HEK293 (cell line): ENCODE measurements at regions not wholly inside any gene's neighbourhood (a gene's known extent, or its start where the extent isn't known, plus 50 kb on each side); places are given as distances from the start of the nearest gene placed in this dataset.

ENCODE experiments used
- CTCF ChIA-PET: fragments of 350-600 bp; formaldehyde crosslinking; extraction: SDS; loops from one replicate; lab custom pipeline; 2021; ENCODE audit warnings: antibody characterized with exemption; lab: Yijun Ruan, JAX
- POLR2A ChIA-PET: fragments of 300-600 bp; formaldehyde crosslinking; extraction: SDS; loops from one replicate; lab custom pipeline; 2020; ENCODE audit warnings: antibody characterized with exemption, inconsistent platforms; lab: Yijun Ruan, JAX
- H3K27ac ChIP-seq: fragments of 200-500 bp; sonication (Bioruptor generic); 2 replicates; pipeline ENCODE4 v1.5.1; 2014; ENCODE audit warnings: low read depth, low read length, control low read depth, inconsistent platforms; ENCODE audit errors: extremely low read depth
- H3K36me3 ChIP-seq, 2 experiments: fragments of 200-500 bp in 1 of 2; sonication (Bioruptor generic) in 1 of 2; 1 replicate in 1 of 2; 2 replicates in 1 of 2; pipeline ENCODE4 v1.5.1; 2014 to 2017; ENCODE audit warnings: inconsistent platforms in 2 of 2, low read length in 2 of 2; ENCODE audit not compliant: control insufficient read depth in 2 of 2, insufficient read depth in 1 of 2
- H3K4me1 ChIP-seq: fragments of 200-500 bp; sonication (Bioruptor generic); 2 replicates; pipeline ENCODE4 v1.5.1; 2014; ENCODE audit warnings: mild to moderate bottlenecking, low read length, inconsistent platforms; ENCODE audit not compliant: control insufficient read depth, insufficient read depth
- H3K4me3 ChIP-seq: 2 replicates; pipeline ENCODE4 v1.5.1; 2011; ENCODE audit warnings: low read depth, mild to moderate bottlenecking, control low read depth, low read length, moderate library complexity
- H3K9me3 ChIP-seq: fragments of 200-500 bp; sonication (Bioruptor generic); 2 replicates; pipeline ENCODE4 v1.5.1; 2014; ENCODE audit warnings: low read depth, low read length, inconsistent platforms; ENCODE audit not compliant: control insufficient read depth, insufficient read depth
- ATF2 ChIP-seq: fragments of 450-650 bp; formaldehyde crosslinking; IDR thresholded peaks from 2 replicates; pipeline ENCODE4 v1.5.1; 2016; ENCODE audit warnings: missing biosample characterization, missing genetic modification characterization, low read depth
- ELK4 ChIP-seq: IDR thresholded peaks from 2 replicates; pipeline ENCODE4 v1.6.1; 2011; ENCODE audit warnings: mild to moderate bottlenecking, low read depth, low read length, borderline replicate concordance
- GLIS1 ChIP-seq: fragments of 450-650 bp; formaldehyde crosslinking; IDR thresholded peaks from 2 replicates; pipeline ENCODE4 v1.5.1; 2016; ENCODE audit warnings: missing biosample characterization, missing genetic modification characterization
- KLF1 ChIP-seq: fragments of 450-650 bp; formaldehyde crosslinking; IDR thresholded peaks from 2 replicates; pipeline ENCODE4 v1.5.1; 2016; ENCODE audit warnings: missing biosample characterization, missing genetic modification characterization
- MEIS1 ChIP-seq: sonication (generic); formaldehyde crosslinking; IDR thresholded peaks from 2 replicates; pipeline ENCODE4 v1.8.1; 2022; ENCODE audit warnings: missing genetic modification reagents, mild to moderate bottlenecking, borderline replicate concordance
- MZF1 ChIP-seq: fragments of 450-650 bp; formaldehyde crosslinking; IDR thresholded peaks from 2 replicates; pipeline ENCODE4 v1.5.1; 2017; ENCODE audit warnings: missing biosample characterization, missing genetic modification characterization, borderline replicate concordance
- PBX3 ChIP-seq: sonication (generic); formaldehyde crosslinking; IDR thresholded peaks from 2 replicates; pipeline ENCODE4 v1.8.1; 2022; ENCODE audit warnings: mild to moderate bottlenecking, moderate library complexity, missing genetic modification reagents
- PRDM6 ChIP-seq: fragments of 450-650 bp; formaldehyde crosslinking; IDR thresholded peaks from 2 replicates; pipeline ENCODE4 v1.5.1; 2017; ENCODE audit warnings: missing biosample characterization, missing genetic modification characterization
- REST ChIP-seq: fragments of 450-650 bp; formaldehyde crosslinking; IDR thresholded peaks from 2 replicates; pipeline ENCODE4 v1.5.1; 2016; ENCODE audit warnings: missing biosample characterization, missing genetic modification characterization
- ZBTB26 ChIP-seq: fragments of 450-650 bp; formaldehyde crosslinking; optimal IDR thresholded peaks from 2 replicates; pipeline ENCODE3; 2016; ENCODE audit warnings: missing biosample characterization, mild to moderate bottlenecking, missing genetic modification characterization
- ZNF138 ChIP-seq: fragments of 450-650 bp; formaldehyde crosslinking; IDR thresholded peaks from 2 replicates; pipeline ENCODE4 v1.5.1; 2016; ENCODE audit warnings: missing biosample characterization, missing genetic modification characterization, borderline replicate concordance
- ZNF211 ChIP-seq: fragments of 450-650 bp; formaldehyde crosslinking; IDR thresholded peaks from 2 replicates; pipeline ENCODE4 v1.5.1; 2016; ENCODE audit warnings: low read depth, missing biosample characterization, missing genetic modification characterization
- ZNF239 ChIP-seq: fragments of 450-650 bp; formaldehyde crosslinking; IDR thresholded peaks from 2 replicates; pipeline ENCODE4 v1.5.1; 2016; ENCODE audit warnings: missing biosample characterization, missing genetic modification characterization
- ZNF26 ChIP-seq: fragments of 450-650 bp; formaldehyde crosslinking; IDR thresholded peaks from 2 replicates; pipeline ENCODE4 v1.5.1; 2016; ENCODE audit warnings: missing biosample characterization, missing genetic modification characterization
- ZNF311 ChIP-seq: fragments of 450-650 bp; formaldehyde crosslinking; IDR thresholded peaks from 2 replicates; pipeline ENCODE4 v1.5.1; 2017; ENCODE audit warnings: missing biosample characterization, missing genetic modification characterization, borderline replicate concordance
- ZNF362 ChIP-seq: fragments of 450-650 bp; formaldehyde crosslinking; IDR thresholded peaks from 2 replicates; pipeline ENCODE4 v1.5.1; 2016; ENCODE audit warnings: missing biosample characterization, missing genetic modification characterization
- ZNF501 ChIP-seq: fragments of 450-650 bp; formaldehyde crosslinking; IDR thresholded peaks from 2 replicates; pipeline ENCODE4 v1.5.1; 2016; ENCODE audit warnings: missing biosample characterization, missing genetic modification characterization
- ZNF645 ChIP-seq: fragments of 450-650 bp; formaldehyde crosslinking; IDR thresholded peaks from 2 replicates; pipeline ENCODE4; 2016; ENCODE audit warnings: missing biosample characterization, missing genetic modification characterization
- ZNF670 ChIP-seq: fragments of 450-650 bp; formaldehyde crosslinking; IDR thresholded peaks from 2 replicates; pipeline ENCODE4 v1.5.1; 2016; ENCODE audit warnings: missing biosample characterization, missing genetic modification characterization, low read depth
- ZNF707 ChIP-seq: fragments of 450-650 bp; formaldehyde crosslinking; IDR thresholded peaks from 2 replicates; pipeline ENCODE4 v1.5.1; 2016; ENCODE audit warnings: missing biosample characterization, missing genetic modification characterization
- ZNF837 ChIP-seq: fragments of 450-650 bp; formaldehyde crosslinking; IDR thresholded peaks from 2 replicates; pipeline ENCODE4 v1.5.1; 2016; ENCODE audit warnings: missing biosample characterization, missing genetic modification characterization

- no peaks in the 10 kb centered on the region for H3K36me3 ChIP-seq
- ChIA-PET POLR2A (no interaction called here), CTCF (no interaction called here)
- H3K27ac ChIP-seq: no peak overlapping the region
- TF ChIP-seq KLF1 (tag by site-specific recombination) (no peak), ZNF211 (no peak), PRDM6 (tag by site-specific recombination) (no peak), REST (no peak), ELK4 (no peak), ZNF26 (tag by site-specific recombination) (no peak), ZNF837 (tag by site-specific recombination) (no peak), ZNF501 (tag by site-specific recombination) (no peak), MZF1 (tag by site-specific recombination) (no peak), ZNF707 (tag by site-specific recombination) (no peak), PBX3 (no peak), ZNF670 (tag by site-specific recombination) (no peak), ZNF138 (tag by site-specific recombination) (no peak), MEIS1 (CRISPR knock-in tag) (no peak), ZNF239 (no peak)
- H3K4me1 ChIP-seq: no peaks in the 10 kb centered on the region
- H3K9me3 ChIP-seq: no peaks in the 10 kb centered on the region
- no peak overlapping the region for H3K4me3 ChIP-seq
These were observed 506.5 kb downstream of the HS3ST4 start for GRCh38 chr16:26198221-26198620.

GRCh38 chr16:26204138-26204537 is 512.4 kb downstream of the HS3ST4 start:
- ChIA-PET CTCF (no interaction called here), POLR2A (no interaction called here)
- H3K4me1 ChIP-seq: no peaks in the 10 kb centered on the region
- no peaks in the 10 kb centered on the region for H3K9me3 ChIP-seq
- no peak overlapping the region for H3K27ac ChIP-seq
- no peak overlapping the region for H3K4me3 ChIP-seq
- H3K36me3 ChIP-seq: no peaks in the 10 kb centered on the region
- no peak for TF ChIP-seq GLIS1
- no peak for TF ChIP-seq ZNF362 (tag by site-specific recombination)
- TF ChIP-seq MZF1 (tag by site-specific recombination): no peak
- no peak for TF ChIP-seq ZNF311
- no peak for TF ChIP-seq ATF2 (tag by site-specific recombination)
- TF ChIP-seq ZBTB26 (tag by site-specific recombination): no peak
- TF ChIP-seq ZNF645 (tag by site-specific recombination): no peak
